ENCODE measurements at regions not wholly inside any gene's neighbourhood (a gene's known extent, or its start where the extent isn't known, plus 50 kb on each side); places are given as distances from the start of the nearest gene placed in this dataset.

DNA sequence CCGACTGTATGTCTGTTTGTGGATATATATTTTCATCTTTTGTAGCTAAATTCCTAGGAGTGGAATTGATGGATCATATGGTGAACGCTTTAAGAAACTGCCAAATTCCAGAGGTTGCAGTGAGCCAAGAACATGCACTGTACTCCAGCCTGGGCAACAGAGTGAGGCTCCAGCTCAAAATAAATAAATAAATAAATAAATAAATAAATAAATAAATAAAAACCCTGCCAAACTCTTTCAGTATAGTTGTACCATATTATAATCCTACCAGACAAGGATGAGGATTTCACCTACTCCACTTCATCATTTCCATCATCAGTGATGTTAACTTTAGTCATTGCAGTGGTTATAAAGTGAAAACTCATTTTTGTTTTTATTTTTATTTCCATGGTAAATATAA is 325.1 kb upstream of the ANXA10 start:
- DNase-seq (ENCODE audit: low read depth, low spot score) (no peak), FAIRE-seq (no peak)
- H3K4me1 ChIP-seq (ENCODE audit: control insufficient read depth, extremely low read depth, insufficient read depth, low read length) = no peaks in the 10 kb centered on the region
- no peaks in the 10 kb centered on the region for H3K79me2 ChIP-seq (ENCODE audit: control insufficient read depth, insufficient read depth, low read length)
- TF ChIP-seq, protein P1, sequence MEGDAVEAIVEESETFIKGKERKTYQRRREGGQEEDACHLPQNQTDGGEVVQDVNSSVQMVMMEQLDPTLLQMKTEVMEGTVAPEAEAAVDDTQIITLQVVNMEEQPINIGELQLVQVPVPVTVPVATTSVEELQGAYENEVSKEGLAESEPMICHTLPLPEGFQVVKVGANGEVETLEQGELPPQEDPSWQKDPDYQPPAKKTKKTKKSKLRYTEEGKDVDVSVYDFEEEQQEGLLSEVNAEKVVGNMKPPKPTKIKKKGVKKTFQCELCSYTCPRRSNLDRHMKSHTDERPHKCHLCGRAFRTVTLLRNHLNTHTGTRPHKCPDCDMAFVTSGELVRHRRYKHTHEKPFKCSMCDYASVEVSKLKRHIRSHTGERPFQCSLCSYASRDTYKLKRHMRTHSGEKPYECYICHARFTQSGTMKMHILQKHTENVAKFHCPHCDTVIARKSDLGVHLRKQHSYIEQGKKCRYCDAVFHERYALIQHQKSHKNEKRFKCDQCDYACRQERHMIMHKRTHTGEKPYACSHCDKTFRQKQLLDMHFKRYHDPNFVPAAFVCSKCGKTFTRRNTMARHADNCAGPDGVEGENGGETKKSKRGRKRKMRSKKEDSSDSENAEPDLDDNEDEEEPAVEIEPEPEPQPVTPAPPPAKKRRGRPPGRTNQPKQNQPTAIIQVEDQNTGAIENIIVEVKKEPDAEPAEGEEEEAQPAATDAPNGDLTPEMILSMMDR (optimal IDR thresholded peaks at IDR 0.05 in 1 of 3, IDR thresholded peaks at IDR 0.05 in 1 of 3, conservative IDR thresholded peaks at IDR 0.05 in 1 of 3; ENCODE audit: extremely low read depth in 1 of 3, insufficient read depth in 2 of 3, low read length in 3 of 3) = no peak
- no peak for TF ChIP-seq EZH2 (IDR thresholded peaks at IDR 0.05; ENCODE audit: low read length)
- no peaks in the 10 kb centered on the region for H3K9me3 ChIP-seq (ENCODE audit: control insufficient read depth, low read depth, low read length)
- H3K4me3 ChIP-seq (ENCODE audit: control insufficient read depth in 2 of 3, extremely low read depth in 1 of 3, insufficient read depth in 2 of 3, low read depth in 1 of 3, low read length in 3 of 3) = no peak overlapping the region
- H3K4me2 ChIP-seq (ENCODE audit: control insufficient read depth, extremely low read depth, insufficient read depth, low read depth, low read length) = no peak overlapping the region
- no peaks in the 10 kb centered on the region for H3K9me1 ChIP-seq (ENCODE audit: control insufficient read depth, extremely low read depth, insufficient read depth, low read length)
- H3K27me3 ChIP-seq (ENCODE audit: control insufficient read depth, extremely low read depth, insufficient read depth, low read length) = no peaks in the 10 kb centered on the region
- H3K9ac ChIP-seq (ENCODE audit: control insufficient read depth, extremely low read depth, insufficient read depth, low read length) = no peak overlapping the region
- H2AFZ ChIP-seq (ENCODE audit: control insufficient read depth, low read length) = no peak overlapping the region
- H3K27ac ChIP-seq (ENCODE audit: control insufficient read depth, insufficient read depth, low read length) = no peak overlapping the region
- dilution Hi-C loops (cut with MboI; ENCODE audit: extremely low pct_ligation_motif_present, low sequenced_read_pairs) = no loop called here
- no peaks in the 10 kb centered on the region for H4K20me1 ChIP-seq (ENCODE audit: control insufficient read depth, extremely low read depth, insufficient read depth, low read length)
- H3K36me3 ChIP-seq (ENCODE audit: control insufficient read depth in 2 of 2, extremely low read depth in 1 of 2, insufficient read depth in 2 of 2, low read length in 2 of 2) = no peaks in the 10 kb centered on the region

DNA sequence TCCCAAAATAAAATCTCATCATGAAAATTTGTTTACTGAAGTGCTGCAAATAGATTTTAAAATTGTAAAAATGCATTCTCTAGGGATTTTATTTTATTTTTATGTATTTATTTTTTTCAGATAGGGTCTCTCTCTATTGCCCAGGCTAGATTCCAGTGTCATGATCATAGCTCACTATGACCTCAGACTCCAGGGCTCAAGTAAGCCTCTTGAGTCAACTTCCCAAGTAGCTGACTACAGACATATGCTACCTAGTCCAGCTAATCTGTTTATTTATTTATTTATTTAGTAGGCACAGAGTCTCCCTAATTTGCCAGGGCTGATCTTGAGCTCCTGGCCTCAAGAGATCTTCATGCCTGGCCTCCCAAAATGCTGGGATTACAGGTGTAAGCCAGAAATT is 317.7 kb upstream of the ANXA10 start:
- TF ChIP-seq, protein P1 (optimal IDR thresholded peaks at IDR 0.05 in 1 of 3, IDR thresholded peaks at IDR 0.05 in 1 of 3, conservative IDR thresholded peaks at IDR 0.05 in 1 of 3; ENCODE audit: extremely low read depth in 1 of 3, insufficient read depth in 2 of 3, low read length in 3 of 3) = no peak
- TF ChIP-seq EZH2 (IDR thresholded peaks at IDR 0.05; ENCODE audit: low read length) = no peak
- no peak for FAIRE-seq
- no peak for DNase-seq (ENCODE audit: low read depth, low spot score)
- H3K36me3 ChIP-seq (ENCODE audit: control insufficient read depth in 2 of 2, extremely low read depth in 1 of 2, insufficient read depth in 2 of 2, low read length in 2 of 2) = no peaks in the 10 kb centered on the region
- no peaks in the 10 kb centered on the region for H3K9me1 ChIP-seq (ENCODE audit: control insufficient read depth, extremely low read depth, insufficient read depth, low read length)
- H2AFZ ChIP-seq (ENCODE audit: control insufficient read depth, low read length) = no peak overlapping the region
- no peak overlapping the region for H3K9ac ChIP-seq (ENCODE audit: control insufficient read depth, extremely low read depth, insufficient read depth, low read length)
- H3K27ac ChIP-seq (ENCODE audit: control insufficient read depth, insufficient read depth, low read length) = no peak overlapping the region
- H3K79me2 ChIP-seq (ENCODE audit: control insufficient read depth, insufficient read depth, low read length) = no peaks in the 10 kb centered on the region
- H3K4me2 ChIP-seq (ENCODE audit: control insufficient read depth, extremely low read depth, insufficient read depth, low read depth, low read length) = no peak overlapping the region
- no peaks in the 10 kb centered on the region for H3K4me1 ChIP-seq (ENCODE audit: control insufficient read depth, extremely low read depth, insufficient read depth, low read length)
- no peak overlapping the region for H3K4me3 ChIP-seq (ENCODE audit: control insufficient read depth in 2 of 3, extremely low read depth in 1 of 3, insufficient read depth in 2 of 3, low read depth in 1 of 3, low read length in 3 of 3)
- dilution Hi-C loops (cut with MboI; ENCODE audit: extremely low pct_ligation_motif_present, low sequenced_read_pairs) = no loop called here
- H3K27me3 ChIP-seq (ENCODE audit: control insufficient read depth, extremely low read depth, insufficient read depth, low read length) = no peaks in the 10 kb centered on the region
- H4K20me1 ChIP-seq (ENCODE audit: control insufficient read depth, extremely low read depth, insufficient read depth, low read length) = no peaks in the 10 kb centered on the region
- no peaks in the 10 kb centered on the region for H3K9me3 ChIP-seq (ENCODE audit: control insufficient read depth, low read depth, low read length)

All from keratinocyte (primary cell).